Esophagus muscularis mucosa (tissue), 3 donors: ENCODE measurements at regions not wholly inside any gene's neighbourhood (a gene's known extent, or its start where the extent isn't known, plus 50 kb on each side); places are given as distances from the start of the nearest gene placed in this dataset.

Experiments used
- CTCF ChIP-seq, 3 experiments: fragments of 200-600 bp in 2 of 3; fragments of 450-650 bp in 1 of 3; sonication (generic) in 2 of 3; IDR thresholded peaks; one replicate each; pipeline ENCODE4 v1.5.1; 2017 to 2019; ENCODE audit warnings: antibody characterized with exemption in 3 of 3, mild to moderate bottlenecking in 2 of 3, moderate library complexity in 1 of 3
- POLR2A ChIP-seq: fragments of 450-650 bp; IDR thresholded peaks from one replicate; pipeline ENCODE4 v1.6.1; 2017; ENCODE audit warnings: antibody characterized with exemption, moderate library complexity, mild to moderate bottlenecking, low read depth

DNA sequence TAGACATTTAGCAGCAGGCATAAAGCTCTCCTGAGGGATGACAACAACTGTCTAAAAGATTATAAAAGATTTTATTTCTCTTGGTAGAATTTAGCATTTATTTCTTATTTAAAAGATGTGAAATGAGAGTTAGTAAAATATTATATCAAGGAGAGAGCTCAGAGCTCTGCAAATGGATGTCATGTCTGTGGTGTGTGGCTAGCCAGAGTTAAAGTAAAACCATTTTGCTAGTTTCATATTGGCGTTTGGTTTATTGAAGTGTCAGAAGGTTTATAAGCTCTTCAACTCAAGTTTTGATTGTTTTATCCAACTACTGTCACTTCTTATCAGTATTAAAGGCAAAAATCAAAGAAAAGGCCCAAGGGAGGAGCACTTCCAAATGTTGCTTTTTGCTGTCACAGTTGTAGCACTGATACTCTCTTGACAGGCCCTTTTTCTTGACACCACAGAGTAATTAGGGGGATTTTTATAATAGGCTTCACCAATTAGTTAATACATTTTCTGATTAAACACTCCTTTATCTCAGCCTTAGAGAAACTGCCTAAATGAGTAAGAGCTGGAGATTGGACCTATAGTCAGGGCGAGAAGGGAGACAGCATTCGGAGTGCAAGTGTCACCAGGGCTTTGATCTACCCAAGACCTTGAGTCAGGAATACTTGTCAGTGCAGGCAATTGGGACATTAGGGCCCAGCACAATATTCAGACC, 233.9 kb downstream of the PTBP2 start:
- no peak for TF ChIP-seq POLR2A
- no peak for TF ChIP-seq CTCF (IDR thresholded peaks at IDR 0.05)
